Spleen (tissue), 11 donors: ENCODE measurements at regions not wholly inside any gene's neighbourhood (a gene's known extent, or its start where the extent isn't known, plus 50 kb on each side); places are given as distances from the start of the nearest gene placed in this dataset.

ENCODE experiments used
- DNase-seq: peaks from one replicate; pipeline ENCODE4 v3.0.0-alpha.2; 2020
- H3K27ac ChIP-seq, 8 donors: fragments of 200-600 bp; sonication (generic) in 7 of 8; 1 replicate in 4 of 8; 2 replicates in 4 of 8; pipeline versions ENCODE4 v1.5.0 to v1.8.0; 2016 to 2021; ENCODE audit warnings: inconsistent platforms in 4 of 8, mild to moderate bottlenecking in 4 of 8, moderate library complexity in 1 of 8
- H3K27me3 ChIP-seq, 7 donors: fragments of 200-600 bp; sonication (generic) in 6 of 7; replicated peaks in 1 of 7; 1 replicate in 4 of 7; 2 replicates in 3 of 7; pipeline versions ENCODE4 v1.5.0 to v1.8.0; 2016 to 2021; ENCODE audit warnings: inconsistent platforms in 3 of 7, mild to moderate bottlenecking in 1 of 7
- H3K36me3 ChIP-seq, 6 donors: fragments of 200-600 bp; sonication (generic) in 5 of 6; 1 replicate in 4 of 6; 2 replicates in 2 of 6; pipeline versions ENCODE4 v1.5.0 to v1.8.0; 2016 to 2021; ENCODE audit warnings: inconsistent platforms in 2 of 6
- H3K4me1 ChIP-seq, 6 donors: fragments of 200-600 bp; sonication (generic) in 5 of 6; 1 replicate in 3 of 6; 2 replicates in 3 of 6; pipeline versions ENCODE4 v1.5.0 to v1.8.0; 2016 to 2021; ENCODE audit warnings: inconsistent platforms in 3 of 6
- H3K4me3 ChIP-seq, 8 donors: fragments of 200-600 bp; sonication (generic) in 7 of 8; 1 replicate in 4 of 8; 2 replicates in 4 of 8; pipeline versions ENCODE4 v1.5.0 to v1.8.0; 2016 to 2021; ENCODE audit warnings: inconsistent platforms in 4 of 8, mild to moderate bottlenecking in 4 of 8, moderate library complexity in 2 of 8
- H3K9me3 ChIP-seq, 8 donors: fragments of 200-600 bp; sonication (generic) in 7 of 8; 1 replicate in 4 of 8; 2 replicates in 4 of 8; pipeline versions ENCODE4 v1.5.0 to v1.8.0; 2016 to 2021; ENCODE audit warnings: inconsistent platforms in 4 of 8
- CTCF ChIP-seq, 11 experiments: fragments of 200-600 bp in 7 of 11; fragments of 450-650 bp in 4 of 11; sonication (generic) in 4 of 11; IDR thresholded peaks in 8 of 11; conservative IDR thresholded peaks in 3 of 11; 1 replicate in 7 of 11; 2 replicates in 4 of 11; pipeline versions ENCODE4 v1.4.0 to v1.8.0; 2016 to 2021; ENCODE audit warnings: antibody characterized with exemption in 11 of 11, inconsistent platforms in 4 of 11, mild to moderate bottlenecking in 1 of 11
- POLR2A ChIP-seq, 3 donors: fragments of 450-650 bp; IDR thresholded peaks; one replicate each; pipeline ENCODE4 v1.5.1; 2017; ENCODE audit warnings: antibody characterized with exemption in 3 of 3, mild to moderate bottlenecking in 1 of 3
- POLR2AphosphoS5 ChIP-seq, 3 donors: sonication (generic); formaldehyde crosslinking; IDR thresholded peaks; one replicate each; pipeline ENCODE4 v1.5.1; 2017; ENCODE audit warnings: antibody characterized with exemption in 3 of 3
- WGBS, 5 donors: extraction: QIAGEN DNeasy Blood & Tissue Kit in 3 of 5; methylation state at CpG; one replicate each; pipeline versions ENCODE4 v1.1.5 to v1.1.7; 2013 to 2018; 5-methylcytosine and 5-hydroxymethylcytosine counted together
- intact Hi-C: fragments of 100-400 bp; cut with DNase I; formaldehyde crosslinking; loops from one replicate; pipeline ENCODE4 v1.15.0; 2023; ENCODE audit warnings: low total_unique reads
- donor health status: healthy with polysubstance abuse.
- donor health status: DM: no; HTN: no; CAD: no; lungs with moderate emphysema.
- donor health status: DM: no; HTN: no; CAD: no.
- donor health status: Bipolar disorder and iron deficiency.
- donor health status: healthy.
- donor health status: DM: no; HTN: no; CAD: no.
- donor health status: DM: yes; HTN: yes; CAD: no.

- WGBS, 5 donors = 85 to 97% (median 88%) methylated on average over 2 of the region's 2 CpGs
- no peak for DNase-seq
- H3K4me3 ChIP-seq = no peak overlapping the region
- intact Hi-C loops = no loop called here
- no peaks in the 10 kb centered on the region for H3K4me1 ChIP-seq
- H3K9me3 ChIP-seq = no peaks in the 10 kb centered on the region
- TF ChIP-seq POLR2A (IDR thresholded peaks at IDR 0.05) (no peak), POLR2AphosphoS5 (IDR thresholded peaks at IDR 0.05) (no peak), CTCF (IDR thresholded peaks at IDR 0.05 in 8 of 11, conservative IDR thresholded peaks at IDR 0.05 in 3 of 11) (no peak)
- H3K27me3 ChIP-seq = peaks cover 0 to 12% (median 0%) of the 10 kb centered on the region in 7 donors
- no peak overlapping the region for H3K27ac ChIP-seq
- H3K36me3 ChIP-seq = no peaks in the 10 kb centered on the region
Observed at GRCh38 chr18:25962919-25963318, 127.5 kb downstream of the SS18 start.

- Histone ChIP-seq H3K27me3 (peaks cover 0 to 12% (median 0%) of the 10 kb centered on the region in 7 donors), H3K4me3 (no peak overlapping the region), H3K27ac (no peak overlapping the region), H3K9me3 (no peaks in the 10 kb centered on the region), H3K4me1 (no peaks in the 10 kb centered on the region), H3K36me3 (no peaks in the 10 kb centered on the region)
- intact Hi-C loops = no loop called here
- WGBS, 5 donors = 74 to 89% (median 82%) methylated on average over 4 of the region's 4 CpGs
- TF ChIP-seq POLR2AphosphoS5 (IDR thresholded peaks at IDR 0.05) (no peak), POLR2A (IDR thresholded peaks at IDR 0.05) (no peak), CTCF (IDR thresholded peaks at IDR 0.05 in 8 of 11, conservative IDR thresholded peaks at IDR 0.05 in 3 of 11) (no peak)
- no peak for DNase-seq
Observed at GRCh38 chr18:25962176-25962575, 128.2 kb downstream of the SS18 start.

- WGBS, 5 donors = 61 to 77% (median 74%) methylated on average over 4 of the region's 4 CpGs
- intact Hi-C loops = no loop called here
- DNase-seq = no peak
- no peak overlapping the region for H3K4me3 ChIP-seq
- H3K27me3 ChIP-seq = no peaks in the 10 kb centered on the region
- no peaks in the 10 kb centered on the region for H3K9me3 ChIP-seq
- no peak overlapping the region for H3K27ac ChIP-seq
- TF ChIP-seq POLR2AphosphoS5 (IDR thresholded peaks at IDR 0.05) (no peak), POLR2A (IDR thresholded peaks at IDR 0.05) (no peak), CTCF (IDR thresholded peaks at IDR 0.05 in 8 of 11, conservative IDR thresholded peaks at IDR 0.05 in 3 of 11) (no peak)
- H3K4me1 ChIP-seq = peaks cover 0 to 5% (median 0%) of the 10 kb centered on the region in 6 donors
- no peaks in the 10 kb centered on the region for H3K36me3 ChIP-seq
Observed at GRCh38 chr18:25957017-25957416, 133.4 kb downstream of the SS18 start.

GRCh38 chr18:25953111-25953510, 137.3 kb downstream of the SS18 start:
- H3K4me1 ChIP-seq = peaks cover 0 to 5% (median 0%) of the 10 kb centered on the region in 6 donors
- no peaks in the 10 kb centered on the region for H3K36me3 ChIP-seq
- H3K27me3 ChIP-seq = no peaks in the 10 kb centered on the region
- H3K4me3 ChIP-seq = no peak overlapping the region
- intact Hi-C loops = no loop called here
- H3K27ac ChIP-seq = no peak overlapping the region
- no peak for DNase-seq
- 87 to 100% (median 95%) methylated on average over 4 of the region's 4 CpGs for WGBS, 5 donors
- no peaks in the 10 kb centered on the region for H3K9me3 ChIP-seq
- TF ChIP-seq POLR2A (IDR thresholded peaks at IDR 0.05) = no peak
- TF ChIP-seq CTCF (IDR thresholded peaks at IDR 0.05 in 8 of 11, conservative IDR thresholded peaks at IDR 0.05 in 3 of 11) = no peak
- TF ChIP-seq POLR2AphosphoS5 (IDR thresholded peaks at IDR 0.05) = no peak
